IPS-11a (cell line): ENCODE measurements at regions not wholly inside any gene's neighbourhood (a gene's known extent, or its start where the extent isn't known, plus 50 kb on each side); places are given as distances from the start of the nearest gene placed in this dataset.

Experiments used
- H3K4me3 ChIP-seq: one replicate; pipeline ENCODE4 v1.5.1; 2013; ENCODE audit warnings: low read depth, low read length, control low read depth

DNA sequence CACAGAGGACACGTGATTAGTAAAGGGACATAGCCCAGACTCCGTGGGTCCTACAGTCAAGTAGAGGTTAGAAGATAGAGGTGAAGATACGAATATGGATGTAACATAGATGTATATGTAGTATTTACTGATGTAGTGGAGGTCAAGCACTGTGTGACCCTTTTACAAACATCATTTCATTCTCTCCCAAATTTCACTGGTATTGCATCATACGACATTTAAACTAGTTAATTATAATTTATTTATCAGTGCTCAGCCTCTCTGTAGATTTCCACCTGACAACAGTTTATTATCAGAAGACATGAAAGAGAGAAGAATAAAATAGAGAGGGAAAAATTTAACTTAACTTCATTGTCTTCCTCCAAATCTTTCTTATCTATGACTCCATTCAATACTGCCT lies 927.9 kb upstream of the TMEM132C start:
- H3K4me3 ChIP-seq = no peak overlapping the region

DNA sequence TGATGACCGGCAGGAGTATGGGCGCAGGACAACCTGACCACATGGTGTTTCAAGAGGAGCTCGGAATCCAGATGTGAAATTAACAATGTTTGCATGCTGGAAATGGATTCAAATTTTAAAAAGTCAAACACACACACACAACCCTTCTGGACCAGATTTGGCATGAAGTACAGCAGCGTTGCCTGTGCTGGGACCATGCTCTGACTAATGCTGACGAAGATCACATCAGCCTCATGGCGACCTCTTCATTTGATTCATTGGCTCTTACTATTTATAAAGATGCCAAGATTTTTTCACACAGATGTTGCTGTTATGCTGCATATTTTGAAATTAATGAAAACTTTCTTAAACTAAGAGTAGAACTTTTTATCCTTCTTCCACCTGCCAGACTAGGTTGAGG lies 926.6 kb upstream of the TMEM132C start:
- H3K4me3 ChIP-seq = no peak overlapping the region

- no peak overlapping the region for H3K4me3 ChIP-seq
Measured at GRCh38 chr12:127342861-127343260, 924.1 kb upstream of the TMEM132C start.

- H3K4me3 ChIP-seq = no peak overlapping the region
Measured at GRCh38 chr12:127343940-127344339, 923.0 kb upstream of the TMEM132C start.

- H3K4me3 ChIP-seq = no peak overlapping the region
Measured at GRCh38 chr12:127351481-127352010, 915.4 kb upstream of the TMEM132C start.

DNA sequence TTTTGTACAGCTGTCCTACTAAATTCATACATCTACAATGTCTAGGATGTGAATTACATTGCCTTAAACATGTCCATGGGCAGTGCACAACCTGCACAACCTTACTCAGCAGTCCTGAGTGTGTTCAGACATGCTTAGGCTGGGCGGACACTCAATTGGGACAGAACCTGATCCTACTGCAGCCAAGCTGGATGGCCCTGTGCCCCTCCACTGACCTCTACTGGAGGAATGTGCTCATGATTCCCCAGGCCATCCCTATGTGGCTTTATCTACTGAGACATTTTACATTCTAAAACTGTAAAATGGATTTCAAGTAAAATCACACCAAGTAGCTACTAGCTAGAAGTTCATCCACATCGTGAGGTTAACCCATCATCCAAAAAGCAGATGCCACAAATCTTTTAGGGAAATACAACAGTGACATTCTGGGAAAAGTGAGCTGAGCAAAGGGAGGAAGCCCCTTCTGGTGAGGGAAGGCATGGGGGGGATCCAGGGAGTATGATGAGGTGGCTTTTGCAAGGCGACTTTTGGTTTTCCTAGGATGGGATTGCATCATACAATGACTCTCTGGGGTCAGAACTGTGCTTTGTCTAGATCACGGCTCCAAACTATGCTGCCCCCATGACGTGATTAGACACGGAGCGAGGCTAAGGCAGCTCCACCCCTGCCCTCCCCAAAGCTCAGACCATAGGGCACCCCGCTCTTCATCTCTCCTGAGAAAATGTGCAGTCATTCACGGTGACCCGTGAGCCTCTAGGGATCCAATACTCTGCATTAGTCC lies 911.7 kb upstream of the TMEM132C start:
- H3K4me3 ChIP-seq = no peak overlapping the region

GRCh38 chr12:127358888-127359287 lies 908.1 kb upstream of the TMEM132C start:
- H3K4me3 ChIP-seq = no peak overlapping the region

DNA sequence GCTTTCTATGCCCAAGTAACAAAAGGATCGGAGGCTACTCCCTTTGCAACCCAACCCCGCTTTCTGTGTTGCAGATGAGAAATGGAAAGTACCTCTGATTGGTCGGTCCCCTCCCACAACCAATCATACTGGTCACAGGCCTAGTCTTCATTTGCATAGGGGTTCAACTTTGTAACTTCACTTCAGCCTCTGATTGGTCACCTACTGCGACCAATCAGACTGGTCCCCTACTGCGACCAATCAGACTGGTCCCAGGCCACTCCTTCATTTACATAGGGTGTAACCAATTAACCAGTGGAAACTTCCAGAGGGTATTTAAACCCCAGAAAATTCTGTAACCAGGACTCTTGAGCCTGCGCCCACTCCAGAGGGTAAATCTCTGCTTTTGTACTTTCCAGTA lies 906.4 kb upstream of the TMEM132C start:
- H3K4me3 ChIP-seq = no peak overlapping the region

- no peak overlapping the region for H3K4me3 ChIP-seq
Measured at GRCh38 chr12:127362121-127362520, 904.8 kb upstream of the TMEM132C start.

DNA sequence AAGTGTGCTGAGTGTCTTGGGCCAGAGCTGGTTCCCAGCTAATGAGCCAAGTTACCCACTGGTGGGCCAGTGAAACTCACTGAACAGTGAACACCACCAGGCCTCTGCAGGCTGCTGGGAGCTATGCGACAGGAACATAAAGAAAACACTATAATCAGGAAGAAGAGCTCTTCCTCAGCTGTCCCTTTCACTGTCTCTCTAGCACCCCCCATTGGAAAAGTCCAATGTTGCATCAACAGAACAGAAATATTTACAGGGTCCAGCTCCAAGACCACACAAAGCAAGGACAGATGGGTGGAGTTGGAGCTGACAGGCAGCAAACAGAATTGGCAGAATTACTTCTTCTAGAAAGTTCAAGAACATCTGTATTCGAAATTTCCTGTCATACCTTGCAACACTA lies 903.6 kb upstream of the TMEM132C start:
- no peak overlapping the region for H3K4me3 ChIP-seq

- no peak overlapping the region for H3K4me3 ChIP-seq
Measured at GRCh38 chr12:127373559-127373958, 893.4 kb upstream of the TMEM132C start.

DNA sequence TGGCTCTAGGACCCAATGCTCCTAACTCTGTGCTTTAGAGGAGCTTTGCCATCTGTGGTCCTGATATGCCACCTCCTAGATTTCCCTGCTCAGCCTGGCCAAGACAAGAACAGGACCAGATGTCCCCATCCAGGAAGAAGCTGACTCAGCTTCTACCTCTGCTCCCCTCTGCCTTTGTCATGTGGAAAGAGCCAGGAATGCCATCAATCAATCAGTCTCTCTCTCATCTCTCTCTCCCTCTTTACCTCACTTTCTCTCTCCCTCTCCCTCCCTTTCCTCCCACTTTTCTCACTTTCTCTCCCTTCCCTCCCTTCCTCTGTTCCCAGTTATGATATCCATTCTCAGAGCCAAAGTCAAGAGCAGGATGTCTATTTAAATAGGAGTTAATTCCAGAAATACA lies 892.5 kb upstream of the TMEM132C start:
- no peak overlapping the region for H3K4me3 ChIP-seq

DNA sequence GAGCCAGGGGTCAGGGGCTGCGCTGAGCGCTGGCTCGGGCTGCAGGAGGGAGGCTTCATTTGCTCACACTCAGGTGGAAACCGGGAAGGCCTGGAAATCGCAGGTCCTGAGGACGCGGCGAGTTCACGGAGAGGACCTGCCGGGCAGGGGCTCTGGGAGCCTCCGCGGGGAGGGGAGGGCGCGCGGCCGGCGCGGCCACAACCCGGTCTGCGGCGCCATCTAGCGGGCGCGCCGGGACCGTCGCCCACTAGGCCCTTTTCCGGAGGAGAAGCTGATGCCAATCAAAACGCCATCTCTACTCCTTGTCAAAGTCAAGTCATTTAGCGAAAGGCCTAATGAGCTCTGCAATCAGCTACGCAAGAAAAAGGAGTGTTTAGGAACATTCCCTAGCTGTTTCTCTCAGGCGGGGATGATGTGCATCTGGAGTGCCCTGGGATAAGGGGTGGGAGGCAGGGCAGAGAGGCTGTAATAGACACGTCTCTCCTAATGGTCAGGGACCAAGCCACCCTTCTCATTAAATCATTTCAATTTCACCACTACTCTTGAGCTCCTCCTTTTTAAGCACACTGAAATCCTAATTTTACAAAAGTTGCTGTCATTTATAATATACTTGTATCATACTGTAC lies 885.8 kb upstream of the TMEM132C start:
- H3K4me3 ChIP-seq = no peak overlapping the region

DNA sequence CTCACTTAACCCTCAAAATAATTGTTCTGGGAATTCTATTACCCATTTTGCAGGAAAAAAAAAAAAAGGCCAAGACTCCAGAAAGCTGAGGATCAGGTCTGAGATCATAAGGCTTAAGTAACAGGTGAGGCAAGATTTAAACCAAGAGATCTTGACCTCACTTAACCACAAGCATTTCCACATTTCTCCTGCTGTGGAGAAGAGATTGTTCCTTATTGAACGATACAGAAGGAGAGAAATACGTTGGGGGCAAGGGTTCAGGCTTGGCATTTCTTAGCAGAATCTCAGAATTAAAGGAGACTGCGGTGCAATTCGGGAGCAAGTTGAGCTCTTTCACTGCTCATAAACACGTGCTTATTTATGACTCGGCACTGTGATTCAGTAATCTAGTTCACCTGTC lies 885.3 kb upstream of the TMEM132C start:
- no peak overlapping the region for H3K4me3 ChIP-seq

DNA sequence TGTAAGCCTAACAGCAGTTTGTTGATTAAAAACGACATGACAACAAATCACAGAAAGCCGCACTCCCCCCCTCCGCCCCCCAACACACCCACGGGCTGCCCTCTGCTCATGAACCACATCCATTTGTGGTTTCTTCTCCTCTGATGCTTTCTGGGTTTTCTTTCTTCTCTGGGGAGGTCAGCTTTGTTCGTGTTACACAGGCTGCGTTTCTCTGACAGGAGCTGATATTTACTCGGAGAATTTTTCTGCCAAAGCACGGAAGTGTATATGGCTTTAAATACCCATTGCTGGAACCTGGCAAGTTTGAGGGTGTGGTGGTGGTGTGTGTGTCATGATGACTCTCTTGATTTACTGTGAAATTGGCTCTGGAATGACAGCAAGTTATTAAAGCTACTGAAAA lies 883.7 kb upstream of the TMEM132C start:
- no peak overlapping the region for H3K4me3 ChIP-seq

DNA sequence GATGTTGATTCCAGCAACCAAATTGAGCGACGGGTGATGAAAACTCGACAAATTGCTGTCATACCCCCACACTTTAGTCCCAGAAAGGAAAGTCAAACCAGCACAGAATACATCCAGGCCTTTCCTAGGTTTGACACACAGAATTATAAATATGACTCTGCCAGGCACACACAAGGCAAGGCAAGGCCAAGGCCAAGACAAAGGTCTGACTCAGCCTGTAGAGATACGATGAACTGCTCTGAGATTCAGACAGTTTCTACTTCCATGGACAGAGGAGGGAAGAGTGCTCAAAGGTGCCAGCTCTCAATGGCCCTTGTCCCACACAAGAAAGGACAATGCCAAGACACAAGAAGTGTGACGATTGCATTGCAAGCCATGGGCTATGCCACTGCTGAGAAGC lies 880.2 kb upstream of the TMEM132C start:
- H3K4me3 ChIP-seq = no peak overlapping the region

DNA sequence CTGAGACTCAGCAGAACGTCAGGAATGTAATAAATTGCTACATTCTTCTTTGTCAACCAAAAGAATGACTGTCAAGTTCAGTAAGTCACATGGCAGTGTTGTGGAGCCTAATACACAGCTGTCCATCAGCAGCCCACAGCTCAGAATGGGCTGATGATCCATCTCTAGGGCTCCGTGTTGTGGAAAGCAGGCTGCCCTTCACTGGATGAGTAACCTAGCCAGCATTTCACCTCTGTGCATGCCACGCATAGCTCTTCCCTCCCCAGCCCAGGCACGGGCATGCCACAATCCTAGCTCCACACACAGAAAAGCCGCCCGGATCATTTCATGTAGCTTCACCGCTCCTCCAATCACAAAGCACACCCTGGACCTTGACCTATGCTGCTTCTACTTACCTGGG lies 878.0 kb upstream of the TMEM132C start:
- H3K4me3 ChIP-seq = no peak overlapping the region

DNA sequence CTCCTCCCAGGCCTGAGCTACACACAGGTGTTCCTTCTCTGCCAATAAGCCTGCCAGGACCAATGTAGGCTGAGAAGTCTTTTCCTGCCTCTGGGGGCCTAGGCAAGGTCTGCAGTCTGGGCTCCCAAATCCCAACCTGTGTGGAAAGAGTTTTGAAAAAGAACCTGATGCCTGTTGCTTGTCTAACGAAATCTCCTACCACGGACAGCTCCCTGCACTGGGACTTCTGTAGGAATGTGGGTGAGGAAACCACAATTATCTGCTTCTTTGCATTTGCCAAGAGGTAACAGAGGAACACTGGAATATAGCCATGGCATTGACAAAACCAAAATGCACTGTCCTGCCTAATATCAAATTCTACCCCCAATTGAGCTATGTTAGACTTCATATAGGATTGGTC lies 877.0 kb upstream of the TMEM132C start:
- no peak overlapping the region for H3K4me3 ChIP-seq

- no peak overlapping the region for H3K4me3 ChIP-seq
Measured at GRCh38 chr12:127393465-127393864, 873.5 kb upstream of the TMEM132C start.

DNA sequence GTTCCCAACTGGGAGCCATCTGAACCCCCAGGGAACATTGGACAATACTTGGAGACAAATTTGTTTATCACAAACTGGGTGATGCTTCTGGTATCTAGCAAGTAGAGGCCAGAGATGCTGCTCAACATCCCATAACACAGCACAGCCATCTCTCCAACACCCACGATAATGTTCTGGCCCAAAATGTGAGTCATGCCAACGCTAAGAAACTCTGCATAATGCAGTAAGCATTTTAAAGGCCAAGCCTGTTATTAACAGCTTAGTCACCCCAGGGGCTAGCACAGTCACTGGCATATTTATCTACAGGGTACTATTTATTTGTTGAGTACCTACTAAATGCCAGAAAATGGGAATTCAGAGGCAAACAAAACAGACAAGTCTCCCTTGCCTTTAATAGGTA lies 873.1 kb upstream of the TMEM132C start:
- H3K4me3 ChIP-seq = no peak overlapping the region

GRCh38 chr12:127396734-127397133 lies 870.2 kb upstream of the TMEM132C start:
- H3K4me3 ChIP-seq = no peak overlapping the region

- H3K4me3 ChIP-seq = no peak overlapping the region
Measured at GRCh38 chr12:127398016-127398710, 868.8 kb upstream of the TMEM132C start.
